Bronchial epithelial cell (primary cell): ENCODE measurements at regions not wholly inside any gene's neighbourhood (a gene's known extent, or its start where the extent isn't known, plus 50 kb on each side); places are given as distances from the start of the nearest gene placed in this dataset.
"Not testable (repeated sequence)": the region's sequence is repeated elsewhere in the genome, so short reads cannot be mapped to it uniquely, and the experiment has no call there.

ENCODE experiments used
- DNase-seq: peaks from one replicate; pipeline ENCODE4 v3.0.0-alpha.2; 2010; ENCODE audit warnings: low read depth
- FAIRE-seq: peaks from 2 replicates; lab custom pipeline; 2011; peaks lifted over from hg19 to GRCh38; lab: Jason Lieb, UNC
- H3K27me3 ChIP-seq: 2 replicates; pipeline ENCODE4 v1.5.1; 2011; ENCODE audit warnings: low read length; ENCODE audit not compliant: control insufficient read depth, insufficient read depth
- H3K36me3 ChIP-seq: 2 replicates; pipeline ENCODE4 v1.5.1; 2011; ENCODE audit warnings: low read length; ENCODE audit not compliant: control insufficient read depth, insufficient read depth
- H3K4me3 ChIP-seq: 2 replicates; pipeline ENCODE4 v1.5.1; 2011; ENCODE audit warnings: mild to moderate bottlenecking, low read depth, low read length, control low read depth
- CTCF ChIP-seq: IDR thresholded peaks from 2 replicates; pipeline ENCODE4 v1.5.1; 2011; ENCODE audit warnings: mild to moderate bottlenecking, moderate library complexity, low read length, control low read depth, inconsistent platforms; ENCODE audit not compliant: insufficient read depth, severe bottlenecking

- Histone ChIP-seq H3K36me3 (no peaks in the 10 kb centered on the region), H3K27me3 (no peaks in the 10 kb centered on the region), H3K4me3 (no peak overlapping the region)
- no peak for TF ChIP-seq CTCF
- FAIRE-seq: no peak
- no peak for DNase-seq
Observed at GRCh38 chr5:174503086-174503460, 221.3 kb upstream of the MSX2 start.

- TF ChIP-seq CTCF: no peak
Observed at GRCh38 chr5:174503461-174504265, 220.7 kb upstream of the MSX2 start.

GRCh38 chr5:174504266-174504726 lies 220.1 kb upstream of the MSX2 start:
- DNase-seq (no peak), FAIRE-seq (no peak)
- H3K36me3 ChIP-seq: no peaks in the 10 kb centered on the region
- no peak overlapping the region for H3K4me3 ChIP-seq
- no peaks in the 10 kb centered on the region for H3K27me3 ChIP-seq
- no peak for TF ChIP-seq CTCF

More at GRCh38 chr5:174503461-174504265, 220.7 kb upstream of the MSX2 start:
- no peak overlapping the region for H3K4me3 ChIP-seq
- H3K36me3 ChIP-seq: no peaks in the 10 kb centered on the region
- FAIRE-seq: no peak
- peak; percentile 92 for DNase-seq
- no peaks in the 10 kb centered on the region for H3K27me3 ChIP-seq

- DNase-seq (peak; percentile 79), FAIRE-seq (no peak)
- no peak for TF ChIP-seq CTCF
- Histone ChIP-seq H3K4me3 (no peak overlapping the region), H3K27me3 (no peaks in the 10 kb centered on the region), H3K36me3 (no peaks in the 10 kb centered on the region)
Observed at GRCh38 chr5:174505621-174506020, 218.8 kb upstream of the MSX2 start.

GRCh38 chr5:174510782-174511453 lies 213.5 kb upstream of the MSX2 start:
- H3K27me3 ChIP-seq, FAIRE-seq, H3K36me3 ChIP-seq, H3K4me3 ChIP-seq, DNase-seq: not testable (repeated sequence)

- Histone ChIP-seq H3K4me3 (no peak overlapping the region), H3K36me3 (no peaks in the 10 kb centered on the region), H3K27me3 (no peaks in the 10 kb centered on the region)
- DNase-seq (peak; percentile 36), FAIRE-seq (no peak)
- TF ChIP-seq CTCF: no peak
Observed at GRCh38 chr5:174511714-174512253, 212.6 kb upstream of the MSX2 start.
